Astrocyte (in vitro differentiated cells and primary cell): ENCODE measurements at regions not wholly inside any gene's neighbourhood (a gene's known extent, or its start where the extent isn't known, plus 50 kb on each side); places are given as distances from the start of the nearest gene placed in this dataset.

ENCODE experiments used
- DNase-seq: peaks from one replicate; pipeline ENCODE4 v3.0.0-alpha.2; 2010; ENCODE audit warnings: low read depth
- FAIRE-seq: peaks from 2 replicates; lab custom pipeline; 2011; peaks lifted over from hg19 to GRCh38; lab: Jason Lieb, UNC
- H2AFZ ChIP-seq: 2 replicates; pipeline ENCODE4 v1.6.0; 2012; ENCODE audit warnings: low read depth, low read length, inconsistent platforms
- H3K27ac ChIP-seq: 2 replicates; pipeline ENCODE4 v1.5.1; 2011; ENCODE audit warnings: low read depth, low read length, inconsistent platforms
- H3K27me3 ChIP-seq: 2 replicates; pipeline ENCODE4 v1.6.0; 2011; ENCODE audit warnings: low read length, inconsistent platforms; ENCODE audit not compliant: insufficient read depth
- H3K36me3 ChIP-seq: 2 replicates; pipeline ENCODE4 v1.5.1; 2011; ENCODE audit warnings: low read length, inconsistent platforms; ENCODE audit not compliant: insufficient read depth
- H3K4me1 ChIP-seq: 2 replicates; pipeline ENCODE4 v1.5.1; 2011; ENCODE audit warnings: low read length, inconsistent platforms; ENCODE audit not compliant: insufficient read depth
- H3K4me2 ChIP-seq: 2 replicates; pipeline ENCODE4 v1.6.0; 2012; ENCODE audit warnings: low read length, inconsistent platforms
- H3K4me3 ChIP-seq: 2 replicates; pipeline ENCODE4 v1.5.1; 2011; ENCODE audit warnings: low read depth, mild to moderate bottlenecking, low read length, inconsistent platforms; ENCODE audit not compliant: insufficient read depth
- H3K79me2 ChIP-seq: 2 replicates; pipeline ENCODE4 v1.6.0; 2012; ENCODE audit warnings: mild to moderate bottlenecking, low read length, inconsistent platforms; ENCODE audit not compliant: insufficient read depth
- H3K9ac ChIP-seq: 2 replicates; pipeline ENCODE4 v1.6.0; 2012; ENCODE audit warnings: mild to moderate bottlenecking, low read length, inconsistent platforms
- H3K9me3 ChIP-seq: 2 replicates; pipeline ENCODE4 v1.5.1; 2012; ENCODE audit warnings: low read depth, mild to moderate bottlenecking, low read length, inconsistent platforms; ENCODE audit not compliant: insufficient read depth
- H4K20me1 ChIP-seq: 2 replicates; pipeline ENCODE4 v1.6.0; 2012; ENCODE audit warnings: low read length, inconsistent platforms; ENCODE audit not compliant: insufficient read depth
- H3K27ac Mint-ChIP-seq: one replicate; pipeline ENCODE4 v1.8.0; 2021; ENCODE audit warnings: mild to moderate bottlenecking, mixed read lengths; ENCODE audit not compliant: unreplicated experiment
- H3K27me3 Mint-ChIP-seq: one replicate; pipeline ENCODE4 v1.8.0; 2021; ENCODE audit warnings: low read depth, mixed read lengths; ENCODE audit not compliant: unreplicated experiment
- H3K36me3 Mint-ChIP-seq: one replicate; pipeline ENCODE4 v1.8.0; 2021; ENCODE audit warnings: low read depth, mixed read lengths; ENCODE audit not compliant: unreplicated experiment
- H3K4me1 Mint-ChIP-seq: one replicate; pipeline ENCODE4 v1.8.0; 2021; ENCODE audit warnings: low read depth, mixed read lengths; ENCODE audit not compliant: unreplicated experiment
- H3K4me3 Mint-ChIP-seq: one replicate; pipeline ENCODE4 v1.8.0; 2021; ENCODE audit warnings: mild to moderate bottlenecking, moderate library complexity, mixed read lengths; ENCODE audit not compliant: unreplicated experiment
- H3K9me3 Mint-ChIP-seq: one replicate; pipeline ENCODE4 v1.8.0; 2021; ENCODE audit warnings: mild to moderate bottlenecking, mixed read lengths; ENCODE audit not compliant: unreplicated experiment
- EZH2 ChIP-seq: IDR thresholded peaks from 2 replicates; pipeline ENCODE4 v1.6.1; 2012; ENCODE audit warnings: mild to moderate bottlenecking, low read length, inconsistent platforms; ENCODE audit not compliant: insufficient read depth
- TF ChIP-seq, protein P1 (sequence below): IDR thresholded peaks from 2 replicates; pipeline ENCODE4 v1.5.1; 2011; ENCODE audit warnings: low read depth, mild to moderate bottlenecking, inconsistent platforms, low read length, moderate library complexity; ENCODE audit not compliant: insufficient read depth

- no peak overlapping the region for H2AFZ ChIP-seq
- no peak overlapping the region for H3K9ac ChIP-seq
- no peaks in the 10 kb centered on the region for H3K36me3 Mint-ChIP-seq
- H3K4me3 Mint-ChIP-seq, result no peak overlapping the region
- H3K27me3 Mint-ChIP-seq, result no peaks in the 10 kb centered on the region
- no peaks in the 10 kb centered on the region for H4K20me1 ChIP-seq
- H3K4me2 ChIP-seq, result no peak overlapping the region
- peaks cover 4% of the 10 kb centered on the region for H3K4me1 Mint-ChIP-seq
- FAIRE-seq (no peak), DNase-seq (peak; percentile 42)
- no peaks in the 10 kb centered on the region for H3K4me1 ChIP-seq
- H3K36me3 ChIP-seq, result no peaks in the 10 kb centered on the region
- H3K27ac ChIP-seq, result no peak overlapping the region
- TF ChIP-seq EZH2, result no peak
- TF ChIP-seq, protein P1, sequence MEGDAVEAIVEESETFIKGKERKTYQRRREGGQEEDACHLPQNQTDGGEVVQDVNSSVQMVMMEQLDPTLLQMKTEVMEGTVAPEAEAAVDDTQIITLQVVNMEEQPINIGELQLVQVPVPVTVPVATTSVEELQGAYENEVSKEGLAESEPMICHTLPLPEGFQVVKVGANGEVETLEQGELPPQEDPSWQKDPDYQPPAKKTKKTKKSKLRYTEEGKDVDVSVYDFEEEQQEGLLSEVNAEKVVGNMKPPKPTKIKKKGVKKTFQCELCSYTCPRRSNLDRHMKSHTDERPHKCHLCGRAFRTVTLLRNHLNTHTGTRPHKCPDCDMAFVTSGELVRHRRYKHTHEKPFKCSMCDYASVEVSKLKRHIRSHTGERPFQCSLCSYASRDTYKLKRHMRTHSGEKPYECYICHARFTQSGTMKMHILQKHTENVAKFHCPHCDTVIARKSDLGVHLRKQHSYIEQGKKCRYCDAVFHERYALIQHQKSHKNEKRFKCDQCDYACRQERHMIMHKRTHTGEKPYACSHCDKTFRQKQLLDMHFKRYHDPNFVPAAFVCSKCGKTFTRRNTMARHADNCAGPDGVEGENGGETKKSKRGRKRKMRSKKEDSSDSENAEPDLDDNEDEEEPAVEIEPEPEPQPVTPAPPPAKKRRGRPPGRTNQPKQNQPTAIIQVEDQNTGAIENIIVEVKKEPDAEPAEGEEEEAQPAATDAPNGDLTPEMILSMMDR, result peak; percentile 75
- H3K4me3 ChIP-seq, result no peak overlapping the region
- no peaks in the 10 kb centered on the region for H3K9me3 ChIP-seq
- H3K27ac Mint-ChIP-seq, result no peak overlapping the region
- no peaks in the 10 kb centered on the region for H3K79me2 ChIP-seq
- no peaks in the 10 kb centered on the region for H3K27me3 ChIP-seq
- H3K9me3 Mint-ChIP-seq, result no peaks in the 10 kb centered on the region
Measured at GRCh38 chr3:167032267-167032876, 347.7 kb downstream of the ZBBX start.

- peak overlapping the region; percentile 9 for H2AFZ ChIP-seq
- H3K79me2 ChIP-seq, result no peaks in the 10 kb centered on the region
- no peak overlapping the region for H3K4me2 ChIP-seq
- H3K9ac ChIP-seq, result no peak overlapping the region
- no peaks in the 10 kb centered on the region for H3K36me3 ChIP-seq
- H3K4me3 ChIP-seq, result no peak overlapping the region
- no peaks in the 10 kb centered on the region for H3K36me3 Mint-ChIP-seq
- peaks cover 4% of the 10 kb centered on the region for H3K4me1 Mint-ChIP-seq
- H3K9me3 ChIP-seq, result no peaks in the 10 kb centered on the region
- no peaks in the 10 kb centered on the region for H3K9me3 Mint-ChIP-seq
- TF ChIP-seq, protein P1, result no peak
- TF ChIP-seq EZH2, result no peak
- H3K27me3 ChIP-seq, result no peaks in the 10 kb centered on the region
- H3K27me3 Mint-ChIP-seq, result no peaks in the 10 kb centered on the region
- no peaks in the 10 kb centered on the region for H4K20me1 ChIP-seq
- DNase-seq (no peak), FAIRE-seq (no peak)
- no peaks in the 10 kb centered on the region for H3K4me1 ChIP-seq
- H3K4me3 Mint-ChIP-seq, result no peak overlapping the region
- no peak overlapping the region for H3K27ac ChIP-seq
- H3K27ac Mint-ChIP-seq, result no peak overlapping the region
Measured at GRCh38 chr3:167031364-167032049, 348.6 kb downstream of the ZBBX start.
